ENCODE measurements at regions not wholly inside any gene's neighbourhood (a gene's known extent, or its start where the extent isn't known, plus 50 kb on each side); places are given as distances from the start of the nearest gene placed in this dataset.

GRCh38 chr22:47394504-47395440, 632.3 kb downstream of the TBC1D22A start:
- no peak for TF ChIP-seq CTCF (IDR thresholded peaks at IDR 0.05; ENCODE audit: insufficient read depth, low read depth, low read length, missing control alignments)
- no peak overlapping the region for H3K4me3 ChIP-seq (ENCODE audit: low read length)
- no peak for DNase-seq (ENCODE audit: low read depth)

GRCh38 chr22:47393191-47393590, 630.7 kb downstream of the TBC1D22A start:
- no peak for DNase-seq (ENCODE audit: low read depth)
- H3K4me3 ChIP-seq (ENCODE audit: low read length) = no peak overlapping the region
- TF ChIP-seq CTCF (IDR thresholded peaks at IDR 0.05; ENCODE audit: insufficient read depth, low read depth, low read length, missing control alignments) = no peak

GRCh38 chr22:47392729-47393128, 630.3 kb downstream of the TBC1D22A start:
- TF ChIP-seq CTCF (IDR thresholded peaks at IDR 0.05; ENCODE audit: insufficient read depth, low read depth, low read length, missing control alignments) = no peak
- H3K4me3 ChIP-seq (ENCODE audit: low read length) = no peak overlapping the region
- DNase-seq (ENCODE audit: low read depth) = no peak

GRCh38 chr22:47392054-47392347, 629.6 kb downstream of the TBC1D22A start:
- no peak for TF ChIP-seq CTCF (IDR thresholded peaks at IDR 0.05; ENCODE audit: insufficient read depth, low read depth, low read length, missing control alignments)
- no peak for DNase-seq (ENCODE audit: low read depth)

GRCh38 chr22:47391169-47392053, 629.0 kb downstream of the TBC1D22A start:
- H3K4me3 ChIP-seq (ENCODE audit: low read length) = no peak overlapping the region
- DNase-seq (ENCODE audit: low read depth) = no peak

More at GRCh38 chr22:47392054-47392347, 629.6 kb downstream of the TBC1D22A start:
- no peak overlapping the region for H3K4me3 ChIP-seq (ENCODE audit: low read length)

More at GRCh38 chr22:47391169-47392053, 629.0 kb downstream of the TBC1D22A start:
- TF ChIP-seq CTCF (IDR thresholded peaks at IDR 0.05; ENCODE audit: insufficient read depth, low read depth, low read length, missing control alignments) = no peak

Measured in epithelial cell of esophagus (primary cell).